NT2/D1 (cell line): ENCODE measurements at regions not wholly inside any gene's neighbourhood (a gene's known extent, or its start where the extent isn't known, plus 50 kb on each side); places are given as distances from the start of the nearest gene placed in this dataset.

Source experiments
- SUZ12 ChIP-seq: IDR thresholded peaks from 2 replicates; pipeline ENCODE4 v1.6.1; 2011; ENCODE audit not compliant: insufficient read length, insufficient read depth; ENCODE audit errors: extremely low read depth
- YY1 ChIP-seq: IDR thresholded peaks from 2 replicates; pipeline ENCODE4 v1.6.1; 2011; ENCODE audit not compliant: insufficient read length, insufficient read depth
- ZNF274 ChIP-seq: IDR thresholded peaks from 2 replicates; pipeline ENCODE4 v1.6.1; 2011; ENCODE audit warnings: mild to moderate bottlenecking, low read depth, low read length

DNA sequence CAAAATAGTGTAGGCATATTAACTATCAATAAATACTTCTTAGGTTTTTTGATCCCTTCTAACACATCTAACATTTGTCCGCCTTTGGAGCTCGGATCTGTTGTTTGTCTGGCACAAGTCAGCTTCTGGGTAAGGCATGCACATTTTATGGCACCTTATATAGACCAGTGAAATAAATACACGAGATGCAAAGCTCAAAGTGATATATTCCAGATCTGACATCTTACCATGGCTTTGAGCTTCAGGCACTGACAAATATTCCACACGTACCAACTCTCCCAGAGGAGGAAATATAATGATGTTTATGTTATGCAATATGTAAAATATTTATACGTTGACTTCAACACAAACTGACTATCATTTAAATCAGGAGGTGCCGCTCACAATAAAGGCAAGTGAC, 430.1 kb upstream of the SMIM21 start:
- TF ChIP-seq YY1: no peak
- no peak for TF ChIP-seq SUZ12
- TF ChIP-seq ZNF274: no peak
